AG10803 (cell line): ENCODE measurements at regions not wholly inside any gene's neighbourhood (a gene's known extent, or its start where the extent isn't known, plus 50 kb on each side); places are given as distances from the start of the nearest gene placed in this dataset.
A peak's percentile ranks its signal among the peaks of the same experiment; 100 is the strongest.

Experiments
- DNase-seq: peaks from one replicate; pipeline ENCODE4 v3.0.0; 2010; ENCODE audit warnings: low read depth
- H3K4me3 ChIP-seq: 2 replicates; pipeline ENCODE4 v1.5.1; 2011; ENCODE audit warnings: mild to moderate bottlenecking, low read length, control low read depth
- TF ChIP-seq, protein P1 (sequence below): conservative IDR thresholded peaks from 2 replicates; pipeline ENCODE4 v1.5.1; 2011; ENCODE audit warnings: mild to moderate bottlenecking, low read length, control low read depth, inconsistent platforms

DNA sequence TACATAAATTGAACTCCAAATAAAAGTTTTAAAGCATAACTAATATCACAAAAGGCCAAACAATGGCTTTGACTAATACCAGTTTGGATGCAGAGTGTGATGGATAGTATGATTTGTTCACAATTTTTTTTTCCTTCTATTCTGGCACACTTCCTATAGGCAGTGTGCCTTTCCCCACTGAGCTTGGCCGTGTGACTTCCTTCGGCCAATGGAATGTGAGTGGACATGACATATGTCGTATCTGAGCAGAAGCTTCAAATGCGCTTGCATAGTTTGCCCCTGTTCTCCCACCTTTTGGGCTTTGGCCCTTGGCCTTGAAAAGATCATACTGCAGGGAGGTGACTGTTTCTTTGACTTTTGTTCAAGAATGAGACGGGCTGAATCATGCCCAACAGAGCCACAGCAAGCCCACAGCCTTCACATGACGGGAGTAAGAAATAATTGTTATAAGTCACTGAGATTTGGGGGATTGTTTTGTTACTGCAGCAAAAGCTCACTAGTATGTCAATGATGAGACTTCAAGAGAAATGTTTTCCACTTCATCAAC is 279.9 kb upstream of the NEBL start:
- no peak for DNase-seq
- TF ChIP-seq, protein P1, sequence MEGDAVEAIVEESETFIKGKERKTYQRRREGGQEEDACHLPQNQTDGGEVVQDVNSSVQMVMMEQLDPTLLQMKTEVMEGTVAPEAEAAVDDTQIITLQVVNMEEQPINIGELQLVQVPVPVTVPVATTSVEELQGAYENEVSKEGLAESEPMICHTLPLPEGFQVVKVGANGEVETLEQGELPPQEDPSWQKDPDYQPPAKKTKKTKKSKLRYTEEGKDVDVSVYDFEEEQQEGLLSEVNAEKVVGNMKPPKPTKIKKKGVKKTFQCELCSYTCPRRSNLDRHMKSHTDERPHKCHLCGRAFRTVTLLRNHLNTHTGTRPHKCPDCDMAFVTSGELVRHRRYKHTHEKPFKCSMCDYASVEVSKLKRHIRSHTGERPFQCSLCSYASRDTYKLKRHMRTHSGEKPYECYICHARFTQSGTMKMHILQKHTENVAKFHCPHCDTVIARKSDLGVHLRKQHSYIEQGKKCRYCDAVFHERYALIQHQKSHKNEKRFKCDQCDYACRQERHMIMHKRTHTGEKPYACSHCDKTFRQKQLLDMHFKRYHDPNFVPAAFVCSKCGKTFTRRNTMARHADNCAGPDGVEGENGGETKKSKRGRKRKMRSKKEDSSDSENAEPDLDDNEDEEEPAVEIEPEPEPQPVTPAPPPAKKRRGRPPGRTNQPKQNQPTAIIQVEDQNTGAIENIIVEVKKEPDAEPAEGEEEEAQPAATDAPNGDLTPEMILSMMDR = no peak
- no peak overlapping the region for H3K4me3 ChIP-seq

DNA sequence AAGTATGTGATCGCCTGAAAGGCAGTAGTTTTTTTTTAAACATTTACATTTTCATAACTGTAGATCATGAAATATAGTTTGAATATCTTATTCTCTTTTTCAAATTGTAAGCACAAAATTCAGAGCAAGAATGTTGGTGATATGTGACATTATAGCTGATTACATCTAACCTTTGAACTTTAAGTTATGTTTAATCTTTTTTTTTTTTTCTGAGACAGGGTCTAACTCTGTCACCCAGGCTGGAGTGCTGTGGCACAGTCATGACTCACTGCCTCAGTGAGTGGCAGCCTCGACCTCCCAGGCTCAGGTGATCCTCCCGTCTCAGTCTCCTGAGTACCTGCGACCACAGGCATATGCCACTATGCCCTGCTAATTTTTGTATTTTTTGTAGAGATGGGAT is 278.7 kb upstream of the NEBL start:
- no peak for DNase-seq
- no peak overlapping the region for H3K4me3 ChIP-seq
- TF ChIP-seq, protein P1 = no peak

DNA sequence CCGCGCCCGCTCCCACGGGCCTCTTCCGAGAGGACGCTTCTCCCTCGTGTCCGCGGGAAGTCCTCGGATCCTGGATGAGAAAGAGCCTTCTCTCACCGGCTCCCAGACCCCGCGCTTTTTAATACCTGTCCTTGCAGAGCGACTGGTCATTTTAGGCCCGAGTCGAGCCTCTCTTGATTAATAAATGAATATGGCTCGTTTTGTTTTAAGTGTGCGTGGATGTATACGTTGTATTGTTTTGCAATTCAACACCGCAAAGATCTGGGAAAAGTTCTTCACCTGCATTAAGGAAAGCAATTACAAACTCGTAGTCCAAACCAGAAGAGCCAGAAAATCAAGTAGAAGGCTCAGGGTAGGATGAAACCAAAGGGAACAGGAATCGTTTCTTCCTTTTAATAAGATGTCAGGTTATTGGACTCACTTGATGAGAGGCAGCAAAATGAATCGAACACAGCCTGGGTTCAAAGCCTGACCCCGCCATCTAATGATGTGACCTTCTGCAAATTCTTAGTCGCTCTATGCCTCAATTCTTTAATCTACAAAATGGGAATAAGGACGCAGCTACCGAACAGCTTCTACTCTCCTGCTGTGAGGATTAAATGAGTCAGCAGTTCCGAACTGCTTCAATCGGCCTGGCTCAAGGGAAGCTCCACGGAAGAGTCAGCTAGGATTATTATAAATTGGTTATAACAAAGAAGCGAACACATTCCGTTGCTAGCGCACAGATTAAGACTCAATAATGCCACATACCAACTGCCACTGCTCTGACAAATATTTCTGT is 277.8 kb upstream of the NEBL start:
- no peak overlapping the region for H3K4me3 ChIP-seq
- no peak for DNase-seq
- TF ChIP-seq, protein P1 = no peak

DNA sequence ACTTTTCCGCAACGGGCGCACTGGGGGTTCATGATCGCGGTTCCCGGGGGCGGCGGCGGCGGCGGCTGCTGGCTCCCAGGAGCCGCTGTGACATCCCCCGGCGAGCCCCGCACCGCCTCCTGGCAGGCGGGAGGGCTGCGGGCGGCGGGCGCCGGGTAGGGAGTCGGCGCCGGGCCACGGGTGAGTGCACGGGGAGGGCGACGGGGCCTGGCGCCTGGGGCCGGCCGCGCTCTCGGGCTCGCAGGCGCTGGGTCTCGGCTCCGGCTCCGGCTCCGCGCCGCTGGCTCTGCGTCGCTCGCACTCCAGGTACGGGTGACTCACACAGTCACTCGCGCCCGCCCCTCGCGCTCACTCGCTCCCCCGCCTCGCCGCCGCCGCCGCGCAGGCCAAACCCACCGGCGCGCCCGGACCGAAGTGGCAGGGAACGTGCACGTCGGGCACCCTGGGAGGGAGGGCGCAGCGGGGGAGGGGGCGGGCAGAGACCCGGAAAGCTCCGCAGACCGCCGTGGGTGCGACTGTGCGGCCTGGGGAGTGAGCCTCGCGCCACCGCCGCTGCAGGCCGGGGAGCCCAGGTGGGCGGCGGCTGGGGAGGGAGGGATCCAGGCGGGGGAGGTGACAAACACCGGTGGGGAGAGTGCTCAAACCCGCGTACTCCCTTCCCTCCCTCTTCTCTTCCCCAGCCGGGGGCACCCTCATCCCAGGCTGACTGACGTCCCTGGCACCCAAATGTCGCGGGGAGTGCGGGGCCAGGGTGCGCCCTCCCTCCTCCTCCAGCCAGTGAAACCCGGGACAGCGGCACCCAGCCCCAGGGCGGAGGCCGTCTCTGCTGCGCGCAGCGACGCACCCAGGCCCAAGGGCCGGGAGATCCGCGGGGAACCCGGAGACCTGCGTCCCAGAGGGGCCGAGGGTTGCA is 276.9 kb upstream of the NEBL start:
- no peak for DNase-seq
- TF ChIP-seq, protein P1 = no peak

DNA sequence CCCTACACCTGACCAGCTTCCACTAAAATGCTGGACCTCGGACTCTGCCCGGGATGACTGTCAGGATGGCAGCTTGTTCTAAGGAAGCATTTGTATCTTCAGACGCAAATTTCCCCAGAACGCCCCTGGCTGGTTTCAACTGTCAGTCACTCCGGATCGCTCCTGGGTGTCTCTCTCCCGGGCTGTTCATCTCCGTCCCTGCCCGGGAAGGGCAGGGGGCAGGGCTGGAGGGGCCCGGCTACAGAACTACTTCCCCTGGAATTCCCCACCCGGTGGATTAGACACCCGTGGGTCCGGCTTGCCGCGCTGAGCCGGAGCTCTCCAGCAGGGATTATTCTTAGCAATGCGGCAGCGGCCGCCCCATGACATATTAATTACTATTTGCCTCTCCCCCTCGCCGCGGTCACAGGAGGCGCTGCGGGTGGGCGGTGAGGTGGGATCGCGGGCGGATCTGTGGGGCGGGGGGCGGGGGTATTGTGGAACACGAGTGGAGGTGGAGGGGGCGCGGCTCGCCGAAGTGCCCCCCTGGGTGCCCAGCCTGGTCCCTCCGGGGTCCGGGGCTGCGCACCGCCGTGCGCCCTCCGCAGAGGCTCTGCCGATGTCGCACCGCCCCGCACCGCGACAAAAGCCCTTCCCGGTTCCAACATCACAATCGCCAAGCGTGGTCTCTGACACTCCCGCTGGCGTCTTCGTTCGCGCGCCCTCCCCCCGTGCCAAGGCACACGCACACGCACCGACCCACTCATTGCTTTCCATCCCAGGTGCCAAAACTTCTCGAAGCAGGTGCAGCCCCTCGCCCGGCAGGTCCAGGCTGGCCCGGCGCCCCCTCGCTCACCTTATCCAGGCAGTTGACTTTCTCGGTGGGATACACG is 276.1 kb upstream of the NEBL start:
- TF ChIP-seq, protein P1 = no peak
- peak overlapping the region; percentile 20 for H3K4me3 ChIP-seq
- DNase-seq = no peak

More for the DNA sequence above, 276.9 kb upstream of the NEBL start:
- no peak overlapping the region; the same call in 1 of the 2 replicates for H3K4me3 ChIP-seq

DNA sequence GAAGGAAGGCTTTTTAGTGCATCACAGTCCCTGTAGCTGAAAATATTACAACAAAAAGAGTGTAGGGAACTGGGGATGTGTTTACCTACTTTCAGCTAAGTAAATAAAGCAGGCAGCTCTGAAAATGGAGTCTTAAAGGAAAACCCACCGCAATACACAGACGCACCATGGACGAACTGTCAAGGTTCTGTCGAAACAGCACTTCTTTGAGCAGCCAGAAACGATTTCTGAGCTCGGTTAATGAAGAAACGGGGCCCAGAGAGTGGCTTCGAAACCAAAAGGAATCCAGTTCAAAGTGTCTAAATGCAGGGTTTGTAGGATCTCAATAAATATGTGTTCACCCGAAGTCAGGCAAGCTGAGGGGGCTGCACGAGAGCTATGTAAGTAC is 275.4 kb upstream of the NEBL start:
- DNase-seq = no peak
- H3K4me3 ChIP-seq = no peak overlapping the region
- TF ChIP-seq, protein P1 = no peak
